Thyroid gland (tissue), 4 donors: ENCODE measurements at regions not wholly inside any gene's neighbourhood (a gene's known extent, or its start where the extent isn't known, plus 50 kb on each side); places are given as distances from the start of the nearest gene placed in this dataset.

ENCODE experiments used
- DNase-seq, 2 donors: peaks; one replicate each; pipeline ENCODE4 v3.0.0-alpha.2; 2019
- H3K27ac ChIP-seq, 3 donors: fragments of 200-600 bp; sonication (generic); 1 replicate in 2 of 3; 2 replicates in 1 of 3; pipeline ENCODE4 v1.5.1; 2016 to 2019; ENCODE audit warnings: mild to moderate bottlenecking in 1 of 3, moderate library complexity in 1 of 3
- H3K27me3 ChIP-seq: fragments of 200-600 bp; sonication (generic); one replicate; pipeline ENCODE4 v1.5.1; 2019
- H3K36me3 ChIP-seq, 2 donors: fragments of 200-600 bp; sonication (generic); one replicate each; pipeline ENCODE4 v1.5.1; 2016 to 2019
- H3K4me1 ChIP-seq, 2 donors: fragments of 200-600 bp; sonication (generic); one replicate each; pipeline ENCODE4 v1.5.1; 2017 to 2019
- H3K4me3 ChIP-seq, 3 donors: fragments of 200-600 bp; sonication (generic); replicated peaks in 1 of 3; 1 replicate in 2 of 3; 2 replicates in 1 of 3; pipeline ENCODE4 v1.5.1; 2016; ENCODE audit warnings: mild to moderate bottlenecking in 1 of 3
- H3K9me3 ChIP-seq: fragments of 200-600 bp; sonication (generic); one replicate; pipeline ENCODE4 v1.5.1; 2017
- CTCF ChIP-seq, 6 experiments: fragments of 200-600 bp in 3 of 6; fragments of 450-650 bp in 3 of 6; sonication (generic) in 3 of 6; IDR thresholded peaks; one replicate each; pipeline ENCODE4 v1.5.1; 2016 to 2019; ENCODE audit warnings: antibody characterized with exemption in 6 of 6, mild to moderate bottlenecking in 2 of 6, inconsistent platforms in 1 of 6, moderate library complexity in 1 of 6
- POLR2A ChIP-seq, 2 donors: fragments of 450-650 bp; IDR thresholded peaks; one replicate each; pipeline ENCODE4 v1.6.1; 2017; ENCODE audit warnings: antibody characterized with exemption in 2 of 2, mild to moderate bottlenecking in 2 of 2, moderate library complexity in 1 of 2
- WGBS, 2 donors: methylation state at CpG; one replicate each; pipeline ENCODE4 v1.1.5; 2017; 5-methylcytosine and 5-hydroxymethylcytosine counted together
- intact Hi-C: fragments of 100-400 bp; cut with DNase I; formaldehyde crosslinking; loops from one replicate; pipeline ENCODE4 v1.15.1; 2023

GRCh38 chr22:49136041-49136815 lies 691.4 kb downstream of the BRD1 start:
- H3K27me3 ChIP-seq: no peaks in the 10 kb centered on the region
- intact Hi-C loops: no loop called here
- no peaks in the 10 kb centered on the region for H3K36me3 ChIP-seq
- H3K4me1 ChIP-seq: no peaks in the 10 kb centered on the region
- DNase-seq: no peak
- no peak overlapping the region for H3K4me3 ChIP-seq
- 60 to 71% methylated on average over 24 to 25 of the region's 25 CpGs for WGBS, 2 donors
- no peaks in the 10 kb centered on the region for H3K9me3 ChIP-seq
- H3K27ac ChIP-seq: no peak overlapping the region
- TF ChIP-seq POLR2A (IDR thresholded peaks at IDR 0.05): no peak
- TF ChIP-seq CTCF (IDR thresholded peaks at IDR 0.05): no peak

GRCh38 chr22:49134076-49134475 lies 693.6 kb downstream of the BRD1 start:
- WGBS, 2 donors: 88% methylated on average over 13 of the region's 13 CpGs

DNA sequence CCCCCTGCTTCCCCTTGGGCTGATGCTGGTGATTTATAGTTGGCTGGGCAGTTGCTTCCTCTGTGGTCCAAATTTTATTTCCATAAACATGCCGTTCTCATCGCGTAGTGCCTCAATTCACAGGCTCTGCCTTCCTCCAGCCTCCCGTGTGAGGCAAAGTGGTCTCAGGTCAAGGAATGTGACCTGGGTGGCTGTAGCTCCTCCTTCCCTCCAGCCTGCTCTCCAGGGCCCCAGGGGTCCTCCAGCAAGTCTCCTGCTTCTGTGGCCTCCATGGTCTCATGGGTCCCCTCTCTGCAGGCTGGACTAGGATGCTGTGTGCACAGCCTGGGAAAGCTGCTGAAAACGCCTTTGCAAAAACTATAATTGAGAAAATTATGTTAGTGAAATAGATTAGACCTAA lies 694.1 kb downstream of the BRD1 start:
- intact Hi-C loops: no loop called here
- TF ChIP-seq CTCF (IDR thresholded peaks at IDR 0.05): no peak
- TF ChIP-seq POLR2A (IDR thresholded peaks at IDR 0.05): no peak
- Histone ChIP-seq H3K4me3 (no peak overlapping the region), H3K36me3 (no peaks in the 10 kb centered on the region), H3K9me3 (no peaks in the 10 kb centered on the region), H3K4me1 (no peaks in the 10 kb centered on the region), H3K27ac (no peak overlapping the region), H3K27me3 (no peaks in the 10 kb centered on the region)
- 40 to 48% methylated on average over 5 of the region's 5 CpGs for whole genome bisulfite sequencing, 2 donors
- no peak for DNase-seq

More at GRCh38 chr22:49134076-49134475, 693.6 kb downstream of the BRD1 start:
- no peaks in the 10 kb centered on the region for H3K4me1 ChIP-seq
- no peak overlapping the region for H3K27ac ChIP-seq
- H3K27me3 ChIP-seq: no peaks in the 10 kb centered on the region
- DNase-seq: no peak
- H3K36me3 ChIP-seq: no peaks in the 10 kb centered on the region
- intact Hi-C loops: no loop called here
- TF ChIP-seq POLR2A (IDR thresholded peaks at IDR 0.05): no peak
- TF ChIP-seq CTCF (IDR thresholded peaks at IDR 0.05): no peak
- no peaks in the 10 kb centered on the region for H3K9me3 ChIP-seq
- H3K4me3 ChIP-seq: no peak overlapping the region

DNA sequence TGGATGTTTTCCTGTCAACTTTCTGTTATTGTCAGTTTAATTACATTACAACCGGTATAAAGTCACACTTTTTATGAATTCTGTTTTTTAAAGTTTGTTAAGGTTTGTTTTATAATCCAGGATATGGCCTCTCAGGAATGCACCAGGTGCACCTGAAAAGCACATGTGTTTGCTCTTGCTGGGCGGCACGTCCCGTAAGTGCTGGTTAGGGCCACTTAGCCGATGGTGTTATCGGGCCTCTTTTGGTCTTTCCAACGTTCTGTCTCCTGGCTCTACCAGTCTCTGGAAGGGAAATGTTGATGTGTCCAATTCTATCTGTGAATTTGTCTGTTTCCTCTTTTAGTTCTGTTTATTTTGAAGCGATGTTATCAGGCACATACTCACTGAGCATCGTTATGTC lies 695.7 kb downstream of the BRD1 start:
- TF ChIP-seq POLR2A (IDR thresholded peaks at IDR 0.05) (no peak), CTCF (IDR thresholded peaks at IDR 0.05) (no peak)
- Histone ChIP-seq H3K27ac (no peak overlapping the region), H3K36me3 (no peaks in the 10 kb centered on the region), H3K27me3 (no peaks in the 10 kb centered on the region), H3K4me3 (no peak overlapping the region), H3K4me1 (no peaks in the 10 kb centered on the region), H3K9me3 (no peaks in the 10 kb centered on the region)
- intact Hi-C loops: no loop called here
- DNase-seq: no peak
- WGBS, 2 donors: 32 to 41% methylated on average over 9 of the region's 9 CpGs

DNA sequence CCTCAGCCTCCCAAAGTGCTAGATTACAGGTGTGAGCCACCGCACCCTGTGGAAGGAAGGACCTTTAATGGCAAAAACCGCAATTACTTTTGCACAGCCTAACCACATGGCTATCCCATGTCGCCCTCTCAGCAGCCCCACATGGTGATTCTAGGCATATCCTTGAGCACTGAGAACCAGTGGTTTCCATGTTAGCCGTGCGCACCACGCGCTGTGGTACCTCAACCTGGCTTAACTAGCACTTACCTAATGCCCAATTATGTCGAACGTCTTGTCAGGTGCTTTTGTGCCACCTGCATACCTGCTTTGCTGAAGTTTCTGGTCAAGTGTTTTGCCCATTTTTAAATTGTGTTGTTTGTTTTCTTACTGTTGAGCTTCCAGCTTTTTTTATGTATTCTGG lies 697.9 kb downstream of the BRD1 start:
- Histone ChIP-seq H3K27me3 (no peaks in the 10 kb centered on the region), H3K36me3 (no peaks in the 10 kb centered on the region), H3K9me3 (no peaks in the 10 kb centered on the region), H3K27ac (no peak overlapping the region), H3K4me1 (no peaks in the 10 kb centered on the region), H3K4me3 (no peak overlapping the region)
- DNase-seq: no peak
- WGBS, 2 donors: 89 to 93% methylated on average over 9 of the region's 9 CpGs
- intact Hi-C loops: no loop called here
- TF ChIP-seq CTCF (IDR thresholded peaks at IDR 0.05): no peak
- no peak for TF ChIP-seq POLR2A (IDR thresholded peaks at IDR 0.05)
